Thoracic aorta (tissue), 2 donors: ENCODE measurements at regions not wholly inside any gene's neighbourhood (a gene's known extent, or its start where the extent isn't known, plus 50 kb on each side); places are given as distances from the start of the nearest gene placed in this dataset.

Source experiments
- ATAC-seq: fragments of 150-250 bp; one replicate; pipeline ENCODE4 v1.8.0; 2017; ENCODE audit warnings: low read depth; ENCODE audit not compliant: insufficient number of reproducible peaks, low FRiP score
- DNase-seq: peaks from one replicate; pipeline ENCODE4 v3.0.0-alpha.2; 2020; ENCODE audit warnings: low spot score
- H3K27ac ChIP-seq, 2 donors: fragments of 200-600 bp; sonication (generic); 1 replicate in 1 of 2; 2 replicates in 1 of 2; pipeline ENCODE4 v1.5.1; 2016; ENCODE audit warnings: mild to moderate bottlenecking in 2 of 2, moderate library complexity in 2 of 2
- H3K27me3 ChIP-seq: fragments of 200-600 bp; sonication (generic); replicated peaks from 2 replicates; pipeline ENCODE4 v1.6.0; 2016; ENCODE audit warnings: mild to moderate bottlenecking; ENCODE audit not compliant: insufficient read depth
- H3K36me3 ChIP-seq: fragments of 200-600 bp; sonication (generic); one replicate; pipeline ENCODE4 v1.5.1; 2016
- H3K4me1 ChIP-seq, 2 donors: fragments of 200-600 bp; sonication (generic); 1 replicate in 1 of 2; 2 replicates in 1 of 2; pipeline versions ENCODE4 v1.5.1 to v1.6.0; 2016; ENCODE audit warnings: low read depth in 2 of 2, mild to moderate bottlenecking in 1 of 2; ENCODE audit not compliant: control insufficient read depth in 1 of 2
- H3K4me3 ChIP-seq: fragments of 200-600 bp; sonication (generic); 2 replicates; pipeline ENCODE4 v1.5.1; 2016; ENCODE audit warnings: mild to moderate bottlenecking
- H3K9me3 ChIP-seq: fragments of 200-600 bp; sonication (generic); 2 replicates; pipeline ENCODE4 v1.5.1; 2016
- CTCF ChIP-seq: fragments of 200-600 bp; sonication (generic); IDR thresholded peaks from one replicate; pipeline ENCODE4 v1.5.1; 2019; ENCODE audit warnings: antibody characterized with exemption

GRCh38 chr7:32191305-32191704 is 121.1 kb upstream of the PDE1C start:
- ATAC-seq = no peak
- H3K4me1 ChIP-seq = no peaks in the 10 kb centered on the region
- TF ChIP-seq CTCF = no peak
- no peaks in the 10 kb centered on the region for H3K36me3 ChIP-seq
- no peak overlapping the region for H3K4me3 ChIP-seq
- no peaks in the 10 kb centered on the region for H3K27me3 ChIP-seq
- no peak overlapping the region for H3K27ac ChIP-seq
- H3K9me3 ChIP-seq = peaks cover 4% of the 10 kb centered on the region
- no peak for DNase-seq

DNA sequence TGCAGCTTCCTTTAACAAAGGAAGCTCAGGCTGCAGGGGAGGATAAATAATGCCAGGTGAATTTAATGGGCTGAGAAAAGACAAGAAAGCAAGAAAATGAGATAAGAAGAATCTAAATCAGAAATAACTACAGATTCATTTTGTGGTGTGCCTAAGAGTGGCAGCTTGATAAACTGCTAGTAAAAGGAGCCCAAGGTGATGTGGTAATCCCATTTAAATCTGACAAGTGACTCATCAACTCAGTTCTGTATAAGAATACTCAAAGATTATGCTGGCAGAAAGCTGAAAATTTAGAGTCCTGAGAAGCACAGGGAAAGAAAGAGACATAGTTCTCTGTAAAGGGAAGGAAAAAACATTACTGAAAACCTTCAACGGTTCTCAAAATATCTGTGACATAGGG is 109.4 kb upstream of the PDE1C start:
- H3K27ac ChIP-seq = no peak overlapping the region
- H3K36me3 ChIP-seq = no peaks in the 10 kb centered on the region
- DNase-seq = no peak
- no peak for TF ChIP-seq CTCF
- no peak for ATAC-seq
- no peak overlapping the region for H3K4me3 ChIP-seq
- no peaks in the 10 kb centered on the region for H3K4me1 ChIP-seq
- no peaks in the 10 kb centered on the region for H3K9me3 ChIP-seq
- H3K27me3 ChIP-seq = no peaks in the 10 kb centered on the region

GRCh38 chr7:32178677-32179366 is 108.6 kb upstream of the PDE1C start:
- Histone ChIP-seq H3K9me3 (no peaks in the 10 kb centered on the region), H3K27ac (no peak overlapping the region), H3K4me3 (no peak overlapping the region), H3K27me3 (no peaks in the 10 kb centered on the region), H3K36me3 (no peaks in the 10 kb centered on the region), H3K4me1 (no peaks in the 10 kb centered on the region)
- no peak for TF ChIP-seq CTCF
- DNase-seq (no peak), ATAC-seq (no peak)

GRCh38 chr7:32177232-32177631 is 107.0 kb upstream of the PDE1C start:
- Histone ChIP-seq H3K9me3 (no peaks in the 10 kb centered on the region), H3K4me3 (no peak overlapping the region), H3K27me3 (no peaks in the 10 kb centered on the region), H3K4me1 (no peaks in the 10 kb centered on the region), H3K27ac (no peak overlapping the region), H3K36me3 (no peaks in the 10 kb centered on the region)
- DNase-seq (no peak), ATAC-seq (no peak)
- TF ChIP-seq CTCF = no peak

DNA sequence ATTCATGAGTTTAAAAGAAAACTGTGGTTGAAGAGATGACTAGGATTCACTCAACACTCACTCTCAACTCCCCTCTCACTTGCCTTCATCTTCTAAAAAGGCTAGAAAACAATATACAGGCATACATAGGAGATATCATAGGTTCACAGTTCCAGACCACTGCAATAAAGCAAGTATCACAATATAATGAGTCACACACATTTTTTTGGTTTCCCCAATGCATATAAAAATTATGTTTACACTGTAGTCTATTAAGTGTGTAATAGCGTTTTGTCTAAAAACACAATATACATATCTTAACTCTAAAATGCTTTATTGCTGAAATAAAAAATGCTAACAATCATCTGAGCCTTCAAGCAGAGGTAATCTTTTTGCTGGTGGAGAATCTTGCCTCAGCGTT is 104.9 kb upstream of the PDE1C start:
- ATAC-seq (no peak), DNase-seq (no peak)
- H3K4me3 ChIP-seq = no peak overlapping the region
- no peaks in the 10 kb centered on the region for H3K36me3 ChIP-seq
- H3K27ac ChIP-seq = no peak overlapping the region
- TF ChIP-seq CTCF = no peak
- no peaks in the 10 kb centered on the region for H3K27me3 ChIP-seq
- H3K4me1 ChIP-seq = no peaks in the 10 kb centered on the region
- H3K9me3 ChIP-seq = no peaks in the 10 kb centered on the region
